OCI-LY1 (cell line): ENCODE measurements at regions not wholly inside any gene's neighbourhood (a gene's known extent, or its start where the extent isn't known, plus 50 kb on each side); places are given as distances from the start of the nearest gene placed in this dataset.

ENCODE experiments used
- H2AFZ ChIP-seq: fragments of 200-600 bp; sonication (generic), shearing (Covaris generic); 2 replicates; pipeline ENCODE4 v1.6.0; 2014; ENCODE audit warnings: antibody characterized with exemption, mild to moderate bottlenecking, low read length
- H3F3A ChIP-seq: fragments of 200-600 bp; sonication (generic), shearing (Covaris generic); 2 replicates; pipeline ENCODE4 v1.6.0; 2014; ENCODE audit warnings: mild to moderate bottlenecking, antibody characterized with exemption, low read length, moderate library complexity; ENCODE audit not compliant: insufficient read depth
- H3K27ac ChIP-seq: fragments of 200-600 bp; sonication (generic); 2 replicates; pipeline ENCODE4 v1.5.1; 2014; ENCODE audit warnings: low read length, mixed run types, mild to moderate bottlenecking, low read depth; ENCODE audit not compliant: poor library complexity, severe bottlenecking
- H3K27me3 ChIP-seq: fragments of 200-600 bp; sonication (generic); 2 replicates; pipeline ENCODE4 v1.6.0; 2014; ENCODE audit warnings: antibody characterized with exemption, mild to moderate bottlenecking, low read length, moderate library complexity; ENCODE audit not compliant: insufficient read depth
- H3K36me3 ChIP-seq: fragments of 200-600 bp; sonication (generic); 2 replicates; pipeline ENCODE4 v1.6.1; 2014; ENCODE audit warnings: mild to moderate bottlenecking, antibody characterized with exemption, low read length, moderate library complexity, mixed read lengths; ENCODE audit not compliant: insufficient read depth
- H3K4me1 ChIP-seq: fragments of 200-600 bp; sonication (generic); 2 replicates; pipeline ENCODE4 v1.5.1; 2014; ENCODE audit warnings: mild to moderate bottlenecking, low read length, moderate library complexity; ENCODE audit not compliant: insufficient read depth, severe bottlenecking
- H3K4me2 ChIP-seq: fragments of 200-600 bp; sonication (generic), shearing (Covaris generic); 2 replicates; pipeline ENCODE4 v1.6.1; 2014; ENCODE audit warnings: low read length
- H3K4me3 ChIP-seq: fragments of 200-600 bp; sonication (generic); 2 replicates; pipeline ENCODE4 v1.5.1; 2014; ENCODE audit warnings: low read length, low read depth, mild to moderate bottlenecking, mixed read lengths; ENCODE audit not compliant: poor library complexity, severe bottlenecking
- H3K79me2 ChIP-seq: fragments of 200-600 bp; shearing (Covaris generic); 2 replicates; pipeline ENCODE4 v1.6.1; 2016; ENCODE audit warnings: mixed run types, low read length, mixed read lengths; ENCODE audit not compliant: insufficient read depth
- H3K9ac ChIP-seq: fragments of 200-600 bp; sonication (generic), shearing (Covaris generic); 2 replicates; pipeline ENCODE4 v1.6.1; 2014; ENCODE audit warnings: mild to moderate bottlenecking, low read length, mixed read lengths
- H3K9me2 ChIP-seq: fragments of 200-600 bp; sonication (generic), shearing (Covaris generic); 2 replicates; pipeline ENCODE4 v1.6.1; 2014; ENCODE audit warnings: low read depth, mild to moderate bottlenecking, low read length, mixed read lengths
- H3K9me3 ChIP-seq: fragments of 200-600 bp; shearing (Covaris generic); 2 replicates; pipeline ENCODE4 v1.6.1; 2014; ENCODE audit warnings: low read length, mixed read lengths
- H4K20me1 ChIP-seq: fragments of 200-600 bp; sonication (generic), shearing (Covaris generic); 2 replicates; pipeline ENCODE4 v1.6.0; 2016; ENCODE audit warnings: mild to moderate bottlenecking, low read length; ENCODE audit not compliant: insufficient read depth
- CTCF ChIP-seq: fragments of 200-600 bp; sonication (generic), shearing (Covaris generic); IDR thresholded peaks from 2 replicates; pipeline ENCODE4 v1.5.1; 2017; ENCODE audit warnings: mild to moderate bottlenecking, antibody characterized with exemption, low read length, moderate library complexity, mixed read lengths
- EZH2 ChIP-seq: fragments of 200-600 bp; sonication (generic), shearing (Covaris generic); IDR thresholded peaks from 2 replicates; pipeline ENCODE4 v1.8.0; 2017; ENCODE audit warnings: borderline replicate concordance, mixed run types, mild to moderate bottlenecking, antibody characterized with exemption, low read length, moderate library complexity, mixed read lengths

DNA sequence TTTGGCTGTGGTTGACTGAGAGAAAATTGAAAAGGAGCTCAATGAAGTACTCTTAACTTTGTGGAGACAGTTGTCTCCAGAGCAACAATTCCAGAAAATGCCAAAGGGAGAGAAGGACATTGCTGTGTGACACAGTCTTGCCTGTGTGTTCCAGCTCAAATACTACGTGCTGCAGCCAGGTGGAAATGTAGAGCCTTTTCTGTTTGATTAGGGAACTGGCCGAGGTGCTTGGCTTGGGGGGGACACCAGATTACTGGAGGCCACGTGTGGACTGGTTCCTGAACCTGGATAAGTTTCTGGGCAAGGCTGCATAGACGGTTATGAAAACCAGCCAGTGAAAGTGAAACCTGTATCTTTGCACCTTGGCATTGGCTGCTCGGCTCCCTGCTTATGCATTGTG is 217.9 kb downstream of the CTH start:
- Histone ChIP-seq H3K9me2 (no peaks in the 10 kb centered on the region), H3K27ac (no peak overlapping the region), H3K9me3 (no peaks in the 10 kb centered on the region), H2AFZ (no peak overlapping the region), H3F3A (no peaks in the 10 kb centered on the region), H3K79me2 (no peaks in the 10 kb centered on the region), H3K36me3 (no peaks in the 10 kb centered on the region), H3K4me1 (no peaks in the 10 kb centered on the region), H3K9ac (no peak overlapping the region), H3K27me3 (no peaks in the 10 kb centered on the region), H3K4me3 (no peak overlapping the region), H3K4me2 (no peak overlapping the region), H4K20me1 (no peaks in the 10 kb centered on the region)
- TF ChIP-seq EZH2 = no peak
- no peak for TF ChIP-seq CTCF

DNA sequence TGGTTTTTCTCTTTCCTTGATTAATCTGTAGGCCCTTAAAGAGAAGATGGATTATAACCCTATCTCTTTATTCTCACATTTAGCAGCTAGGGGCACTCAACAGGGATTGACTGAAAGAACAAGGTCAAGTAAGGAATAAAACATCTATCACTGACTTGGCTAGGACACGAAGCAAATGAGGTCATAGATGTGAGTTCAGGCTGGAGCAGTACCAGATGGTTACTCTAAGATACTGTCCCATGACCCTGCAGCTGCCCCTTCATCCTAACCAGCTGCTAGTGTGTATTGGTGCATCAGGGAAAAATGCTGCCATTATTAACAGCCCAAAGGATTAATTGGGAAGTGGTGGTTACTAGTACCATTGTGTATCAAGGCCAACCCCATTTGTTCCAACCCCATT is 221.9 kb downstream of the CTH start:
- Histone ChIP-seq H3K4me2 (no peak overlapping the region), H2AFZ (no peak overlapping the region), H3K4me1 (no peaks in the 10 kb centered on the region), H3K4me3 (no peak overlapping the region), H3F3A (no peaks in the 10 kb centered on the region), H3K9ac (no peak overlapping the region), H3K36me3 (no peaks in the 10 kb centered on the region), H3K27ac (no peak overlapping the region), H4K20me1 (no peaks in the 10 kb centered on the region), H3K79me2 (no peaks in the 10 kb centered on the region), H3K27me3 (no peaks in the 10 kb centered on the region), H3K9me3 (no peaks in the 10 kb centered on the region), H3K9me2 (no peaks in the 10 kb centered on the region)
- TF ChIP-seq CTCF (no peak), EZH2 (no peak)

DNA sequence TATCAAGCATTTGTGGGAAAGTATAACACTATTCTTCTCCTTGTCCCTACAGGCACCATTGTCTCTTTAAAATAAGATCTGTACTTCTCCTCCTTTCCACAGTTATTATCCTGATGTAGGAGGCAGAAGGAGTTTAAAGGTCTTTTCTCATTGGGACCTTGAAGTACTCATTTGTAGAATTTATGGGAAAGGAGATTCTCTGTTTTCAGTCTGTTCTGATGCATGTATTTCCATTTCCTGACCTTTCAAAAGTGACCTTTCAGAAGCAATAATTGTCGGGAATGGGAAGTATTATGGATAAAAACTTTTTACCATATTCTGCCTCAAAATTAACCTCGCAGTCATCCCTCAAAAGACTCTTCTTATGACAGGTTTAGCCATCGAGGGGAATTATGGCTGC is 224.8 kb downstream of the CTH start:
- Histone ChIP-seq H3K4me1 (no peaks in the 10 kb centered on the region), H3K79me2 (no peaks in the 10 kb centered on the region), H3K4me3 (no peak overlapping the region), H3K9me3 (no peaks in the 10 kb centered on the region), H2AFZ (no peak overlapping the region), H3F3A (no peaks in the 10 kb centered on the region), H3K9ac (no peak overlapping the region), H3K27me3 (no peaks in the 10 kb centered on the region), H4K20me1 (no peaks in the 10 kb centered on the region), H3K4me2 (no peak overlapping the region), H3K36me3 (no peaks in the 10 kb centered on the region), H3K9me2 (no peaks in the 10 kb centered on the region), H3K27ac (no peak overlapping the region)
- TF ChIP-seq EZH2 = no peak
- TF ChIP-seq CTCF = no peak
